HG02852 (cell line): ENCODE measurements at regions not wholly inside any gene's neighbourhood (a gene's known extent, or its start where the extent isn't known, plus 50 kb on each side); places are given as distances from the start of the nearest gene placed in this dataset.
"Not testable (repeated sequence)": the region's sequence is repeated elsewhere in the genome, so short reads cannot be mapped to it uniquely, and the experiment has no call there.

Source experiments
- ATAC-seq: cut with Tn5 transposase; IDR thresholded peaks from one replicate; pipeline ENCODE4 v1.9.1; 2021; ENCODE audit warnings: mild to moderate bottlenecking, moderate library complexity; ENCODE audit not compliant: unreplicated experiment

DNA sequence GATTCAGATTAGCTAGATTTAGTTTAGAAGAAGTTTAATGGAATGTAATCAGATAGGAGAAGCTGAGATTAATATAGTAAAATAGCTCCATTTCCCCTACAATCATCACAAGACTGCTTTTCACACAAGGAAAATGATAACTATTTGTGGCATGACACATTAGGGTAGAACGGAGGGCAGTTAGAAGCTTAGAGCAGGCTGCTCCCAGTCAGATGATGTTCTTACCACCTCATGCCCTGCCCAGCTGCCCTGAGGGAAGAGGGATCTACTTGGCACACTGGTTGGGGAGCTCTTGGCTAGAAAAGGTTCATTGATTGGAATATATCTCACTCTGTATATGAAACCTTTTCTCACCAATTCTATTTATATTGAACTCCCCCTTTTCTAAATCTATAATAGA is 180.7 kb upstream of the IL15 start:
- ATAC-seq = no peak

DNA sequence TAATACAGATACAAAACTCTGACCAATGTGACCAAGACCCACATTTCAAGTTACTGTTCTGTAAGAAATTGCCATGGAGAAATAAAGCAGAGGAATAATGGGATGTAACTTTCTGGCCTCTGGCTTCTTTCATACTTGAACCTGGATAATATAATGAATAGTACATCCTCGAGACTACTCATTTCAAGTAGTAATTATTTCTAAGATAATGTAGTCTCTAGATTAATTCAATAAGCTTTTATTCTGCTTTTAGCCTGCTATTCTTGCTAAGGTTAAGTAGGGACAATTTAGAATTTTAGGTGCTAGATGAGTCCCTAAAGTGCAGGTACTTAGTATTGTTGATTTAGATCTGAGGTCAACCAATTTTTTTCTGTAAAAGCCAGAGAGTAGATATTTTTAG is 178.7 kb upstream of the IL15 start:
- no peak for ATAC-seq

DNA sequence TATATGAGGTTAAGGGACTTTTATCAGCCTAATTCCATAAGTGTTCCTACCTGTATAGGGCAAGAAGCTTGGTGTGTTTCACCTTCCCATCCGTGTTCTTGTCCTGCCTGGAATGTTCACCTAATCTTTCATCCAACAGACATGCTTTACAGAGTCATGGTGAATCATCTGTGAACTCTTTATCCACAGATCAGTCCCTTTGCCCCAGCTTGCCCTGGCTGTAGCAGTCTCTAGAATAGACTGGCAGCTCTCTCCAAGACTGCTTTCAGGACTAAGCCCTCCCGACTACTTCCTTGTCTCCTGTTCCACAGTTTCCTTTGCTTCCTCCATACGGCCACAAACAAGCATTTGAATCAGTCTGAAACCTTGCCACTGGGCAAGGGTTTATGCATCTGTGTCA is 177.9 kb upstream of the IL15 start:
- ATAC-seq = no peak

DNA sequence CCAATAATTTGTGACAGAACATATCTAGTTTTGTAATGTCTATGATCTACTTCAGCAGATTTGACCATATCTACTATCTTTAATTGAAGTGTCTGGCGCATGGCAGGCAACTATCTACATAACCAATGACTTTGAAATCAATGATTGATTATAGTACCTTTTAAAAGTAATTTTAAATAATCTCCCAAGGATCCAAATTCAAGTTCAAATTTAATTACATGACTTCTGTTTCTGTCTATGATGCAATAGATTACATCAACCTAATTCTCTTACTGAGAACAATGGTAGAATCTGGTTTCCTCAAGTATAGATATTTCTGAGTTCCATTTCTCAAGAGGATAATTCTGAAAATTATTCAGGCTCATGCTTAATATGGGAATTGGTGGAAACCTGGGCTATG is 177.4 kb upstream of the IL15 start:
- no peak for ATAC-seq

DNA sequence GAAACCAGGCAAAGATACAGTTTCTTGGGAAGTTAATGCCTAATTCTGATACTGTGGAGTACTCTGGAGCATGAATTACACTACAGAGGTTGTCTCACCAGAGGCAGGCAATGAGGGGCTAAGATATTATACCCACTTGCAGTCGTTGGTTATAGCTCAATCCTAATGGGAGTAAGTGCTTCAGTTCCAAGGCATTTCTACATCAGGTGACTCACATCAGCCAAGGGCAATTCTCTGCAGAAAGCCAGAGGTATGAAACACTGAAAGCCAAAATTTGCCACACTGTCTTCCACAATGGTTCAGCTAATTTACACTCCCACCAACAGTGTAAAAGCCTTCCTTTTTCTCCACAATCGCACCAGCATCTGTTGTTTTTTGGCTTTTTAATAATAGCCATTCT is 174.0 kb upstream of the IL15 start:
- no peak for ATAC-seq

DNA sequence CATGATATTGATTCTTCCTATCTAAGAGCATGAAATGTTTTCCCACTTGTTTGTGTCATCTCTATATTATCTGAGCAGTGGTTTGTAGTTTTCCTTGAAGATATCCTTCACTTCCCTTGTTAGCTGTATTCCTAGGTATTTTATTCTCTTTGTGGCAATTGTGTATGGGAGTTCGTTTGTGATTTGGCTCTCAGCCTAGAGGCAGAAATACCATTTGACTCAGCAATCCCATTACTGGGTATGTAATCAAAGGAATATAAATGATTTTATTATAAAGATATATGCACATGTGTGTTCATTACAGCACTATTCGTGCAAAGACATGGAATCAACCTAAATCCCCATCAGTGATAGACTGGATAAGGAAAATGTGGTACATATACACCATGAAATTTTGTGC is 172.7 kb upstream of the IL15 start:
- no peak for ATAC-seq

DNA sequence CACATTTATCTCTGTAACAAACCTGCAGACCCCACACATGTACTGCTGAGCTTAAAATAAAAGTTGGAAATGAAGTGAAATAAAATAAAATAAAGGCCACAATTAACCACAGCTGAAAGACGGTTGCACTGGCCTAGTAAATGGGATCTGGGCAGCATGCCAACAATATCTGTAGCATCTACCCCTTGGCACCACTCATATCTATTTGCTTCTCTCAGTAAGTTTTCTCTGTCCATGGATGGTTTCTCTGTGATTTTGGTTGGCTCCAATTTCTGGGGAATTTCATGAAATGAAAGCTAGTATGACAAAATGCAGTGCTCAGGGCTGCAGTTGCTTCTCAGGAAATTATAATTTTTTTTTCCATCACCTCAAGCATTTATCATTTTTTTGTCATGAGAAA is 172.0 kb upstream of the IL15 start:
- no peak for ATAC-seq

DNA sequence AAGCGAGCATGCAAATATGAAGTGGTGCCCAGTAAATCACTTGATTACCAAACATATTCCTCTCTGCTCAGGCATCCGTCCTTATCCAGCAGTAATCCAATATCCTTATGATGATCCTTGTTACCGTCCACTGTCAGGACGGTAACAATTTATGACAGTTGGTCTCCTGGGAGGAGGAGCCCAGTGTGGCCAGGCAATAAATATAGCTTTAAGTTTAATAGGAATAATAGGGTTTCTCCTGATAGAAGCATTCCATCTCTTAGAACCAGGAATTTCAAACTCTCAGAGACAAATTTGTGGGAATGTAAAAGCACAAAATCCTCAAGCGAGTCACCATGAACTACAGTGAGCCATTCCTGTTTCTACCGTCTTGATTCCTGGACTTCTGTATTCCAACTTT is 171.2 kb upstream of the IL15 start:
- ATAC-seq = no peak

DNA sequence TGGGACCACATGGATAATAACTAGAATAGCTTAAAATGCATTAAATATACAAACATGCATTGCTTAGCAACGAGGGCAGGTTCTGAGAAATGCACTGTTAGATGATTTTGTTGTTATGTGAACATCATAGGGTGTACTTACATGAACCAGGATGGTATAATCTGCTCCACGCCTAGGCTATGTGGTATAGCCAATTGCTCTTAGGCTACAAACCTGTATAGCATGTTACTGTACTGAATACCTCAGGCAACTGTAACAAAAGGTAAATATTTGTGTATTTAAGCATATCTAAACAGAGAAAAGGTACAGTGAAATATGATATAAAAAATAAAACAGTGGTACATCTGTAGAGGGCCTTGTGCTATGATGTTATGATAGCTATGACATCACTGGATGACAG is 169.2 kb upstream of the IL15 start:
- no peak for ATAC-seq

DNA sequence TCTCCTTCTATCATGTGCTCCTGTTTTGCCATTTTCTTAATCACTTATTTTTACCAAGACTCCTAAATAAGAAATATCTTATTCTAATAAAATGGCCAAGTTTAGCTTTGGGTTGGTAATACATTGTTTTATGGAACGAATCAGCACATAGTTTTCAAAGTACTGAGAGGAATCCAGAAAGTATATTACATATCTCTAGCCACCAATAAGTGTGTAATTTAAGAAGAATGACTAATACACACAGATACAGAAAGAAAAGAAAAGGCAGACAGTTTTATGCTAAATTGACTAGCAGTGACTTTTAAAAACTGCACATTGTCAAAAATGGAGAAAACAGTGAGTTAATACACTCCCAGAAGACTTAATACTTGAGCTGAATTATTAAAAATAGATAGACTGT is 167.0 kb upstream of the IL15 start:
- ATAC-seq = no peak

DNA sequence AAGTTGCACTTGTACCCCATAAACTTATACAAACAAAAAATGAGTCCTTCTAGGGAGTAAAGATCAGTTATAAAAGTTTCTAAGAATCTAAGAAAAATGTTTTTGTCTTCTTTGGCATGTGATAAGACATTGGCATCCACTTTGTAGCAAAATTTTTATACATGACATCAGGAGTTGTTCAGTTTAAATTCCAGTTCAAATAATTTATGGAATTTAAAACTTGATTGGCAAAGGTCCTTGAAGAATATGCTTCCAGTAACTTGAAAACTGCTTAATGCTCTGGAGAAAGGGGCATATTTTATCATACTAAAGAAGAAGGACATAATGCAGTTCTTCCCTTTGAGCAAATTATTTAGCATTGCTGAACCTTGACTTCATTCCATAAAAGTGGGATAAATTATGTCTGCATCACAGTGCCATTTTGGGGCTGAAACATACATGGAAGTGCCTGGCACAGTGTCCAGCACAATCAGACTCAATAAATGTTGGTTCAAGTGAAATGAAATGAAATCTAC is 163.3 kb upstream of the IL15 start:
- ATAC-seq = no peak

DNA sequence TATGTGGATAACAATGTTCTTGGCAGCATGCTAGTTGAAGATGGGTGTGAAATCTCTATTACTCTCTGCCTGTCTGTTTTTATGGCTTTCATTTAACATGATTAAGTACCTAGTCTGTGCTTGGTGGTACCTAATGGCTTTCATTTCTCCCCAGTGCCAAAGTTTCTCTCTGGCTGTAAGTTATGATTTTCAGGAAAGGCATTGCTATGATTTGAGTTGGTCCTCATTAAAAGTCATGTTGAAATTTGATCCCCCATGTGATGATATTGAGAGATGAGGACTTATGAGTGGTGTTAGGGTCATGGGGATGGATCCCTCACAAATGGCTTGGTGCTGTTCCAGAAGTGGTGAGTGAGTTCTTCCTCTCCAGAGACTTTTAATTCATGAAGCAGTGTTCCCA is 162.4 kb upstream of the IL15 start:
- ATAC-seq = no peak

DNA sequence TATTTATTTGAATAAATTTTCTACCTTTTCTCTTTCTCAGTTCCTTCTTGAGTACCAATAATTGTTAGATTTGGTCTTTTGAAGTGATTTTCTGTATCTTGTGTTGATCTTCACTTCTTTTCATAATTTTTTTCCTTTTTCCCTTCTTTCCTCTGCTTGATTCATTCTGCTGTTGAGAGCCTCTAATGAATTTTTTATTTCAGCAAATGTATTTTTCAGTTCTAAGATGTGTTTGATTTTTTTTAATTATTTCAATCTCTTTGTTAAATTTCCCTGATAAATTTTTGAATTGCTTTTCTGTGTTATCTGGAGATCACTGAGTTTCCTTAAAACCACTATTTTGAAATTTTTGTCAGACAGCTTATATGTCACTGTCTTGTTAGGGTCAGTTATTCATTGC is 155.4 kb upstream of the IL15 start:
- ATAC-seq = no peak

DNA sequence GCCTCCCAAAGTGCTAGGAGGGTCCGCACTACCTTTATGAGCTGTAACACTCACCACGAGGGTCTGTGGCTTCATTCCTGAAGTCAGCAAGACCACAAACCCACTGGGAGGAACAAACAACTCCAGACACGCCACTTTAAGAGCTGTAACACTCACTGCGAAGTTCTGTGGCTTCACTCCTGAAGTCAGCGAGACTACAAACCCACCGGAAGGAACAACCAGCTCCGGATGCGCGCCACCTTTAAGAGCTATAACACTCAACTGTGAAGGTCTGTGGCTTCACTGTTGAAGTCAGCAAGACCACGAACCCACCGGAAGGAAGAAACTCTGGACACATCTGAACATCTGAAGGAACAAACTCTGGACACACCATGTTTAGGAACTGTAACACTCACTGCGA is 152.1 kb upstream of the IL15 start:
- not testable (repeated sequence) for ATAC-seq

DNA sequence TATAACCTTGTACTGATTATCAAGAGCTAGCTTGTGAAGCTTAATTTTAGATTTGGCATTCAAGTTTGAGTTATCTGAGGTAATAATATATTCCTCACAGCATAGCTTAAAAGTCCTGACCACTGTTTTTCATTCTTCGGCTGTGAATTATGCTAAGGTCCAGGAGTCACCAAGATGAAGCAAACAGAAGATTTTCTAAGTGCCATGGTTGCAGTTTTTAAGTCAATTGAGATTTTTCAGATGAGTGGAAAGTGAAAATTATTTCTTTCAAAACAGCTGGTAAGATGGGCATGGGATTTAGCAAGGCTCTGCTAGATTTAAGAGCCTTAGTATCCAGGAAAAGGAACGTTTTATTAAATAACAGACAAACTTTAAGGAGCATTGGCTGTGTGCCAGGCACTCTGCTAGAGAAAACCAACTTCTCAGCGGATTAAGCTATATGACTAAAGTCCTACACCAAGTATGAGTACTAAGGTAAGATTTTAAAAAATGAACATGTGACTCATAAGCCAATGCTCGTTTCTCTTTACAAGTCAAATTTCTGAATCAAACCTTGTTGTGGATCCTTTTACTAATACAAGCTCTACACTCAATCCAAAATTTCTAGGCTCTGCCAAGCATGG is 149.9 kb upstream of the IL15 start:
- no peak for ATAC-seq

DNA sequence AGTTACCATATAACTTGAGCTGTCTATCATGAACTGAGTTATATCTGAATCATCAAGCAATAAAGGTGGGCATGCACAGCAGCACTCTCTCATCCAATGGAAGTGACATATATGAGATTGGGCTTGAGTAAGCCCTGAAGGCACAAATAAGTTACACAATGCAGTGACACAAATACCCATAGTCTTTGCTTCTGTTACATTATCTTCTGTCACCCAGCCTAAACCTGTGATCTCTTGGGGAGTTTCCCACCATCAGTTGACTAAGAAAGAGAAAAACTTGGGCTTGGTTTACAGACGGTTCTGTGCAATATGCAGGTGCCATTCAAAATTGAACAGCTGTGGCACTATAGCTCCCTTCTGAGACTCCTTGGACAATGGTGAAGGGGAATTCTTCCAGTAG is 138.8 kb upstream of the IL15 start:
- ATAC-seq = peak; percentile 97

DNA sequence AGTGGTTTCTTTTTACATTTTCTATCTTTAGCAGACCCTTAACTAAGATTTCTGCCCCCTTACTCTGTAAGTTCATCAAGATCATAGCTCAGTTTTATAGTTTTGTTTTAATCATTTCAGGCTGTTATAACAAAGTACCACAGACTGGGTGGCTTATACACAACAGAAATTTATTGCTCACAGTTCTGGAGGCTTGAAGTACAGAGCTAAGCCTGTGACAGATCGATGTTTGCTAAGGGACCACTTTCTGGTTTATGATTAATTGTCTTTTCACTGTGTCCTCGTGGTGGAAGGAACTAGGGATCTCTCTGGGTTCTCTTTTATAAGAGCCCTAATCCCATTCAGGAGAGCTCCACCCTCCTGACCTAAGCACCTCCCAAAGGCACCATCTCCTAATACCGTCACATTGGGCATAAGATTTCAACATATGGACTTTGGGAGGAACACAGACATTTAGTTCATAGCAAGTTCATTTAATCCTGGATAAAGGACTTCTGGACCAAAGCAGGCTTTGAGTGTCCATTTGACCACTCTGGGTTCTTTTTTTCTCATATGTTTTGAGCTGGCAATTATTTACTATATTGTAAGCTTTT is 137.0 kb upstream of the IL15 start:
- no peak for ATAC-seq

DNA sequence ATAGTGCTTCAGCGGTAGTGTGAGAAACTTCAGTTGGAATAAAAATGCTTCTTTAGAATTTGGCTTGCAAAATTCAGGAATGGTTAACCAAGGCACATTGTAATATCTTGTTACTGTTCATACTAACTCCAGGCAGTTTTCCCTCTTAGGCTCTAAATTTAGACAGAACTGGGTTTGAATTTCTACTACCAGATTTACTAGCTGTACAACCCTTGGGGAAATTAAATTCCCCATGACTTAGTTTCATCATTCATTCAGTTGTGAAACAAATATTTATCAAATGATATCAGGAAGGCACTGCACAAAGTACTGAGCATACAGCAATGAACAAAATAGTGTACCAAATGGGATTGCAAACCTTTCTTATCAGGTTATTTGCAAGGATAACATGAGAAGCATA is 135.0 kb upstream of the IL15 start:
- ATAC-seq = no peak

DNA sequence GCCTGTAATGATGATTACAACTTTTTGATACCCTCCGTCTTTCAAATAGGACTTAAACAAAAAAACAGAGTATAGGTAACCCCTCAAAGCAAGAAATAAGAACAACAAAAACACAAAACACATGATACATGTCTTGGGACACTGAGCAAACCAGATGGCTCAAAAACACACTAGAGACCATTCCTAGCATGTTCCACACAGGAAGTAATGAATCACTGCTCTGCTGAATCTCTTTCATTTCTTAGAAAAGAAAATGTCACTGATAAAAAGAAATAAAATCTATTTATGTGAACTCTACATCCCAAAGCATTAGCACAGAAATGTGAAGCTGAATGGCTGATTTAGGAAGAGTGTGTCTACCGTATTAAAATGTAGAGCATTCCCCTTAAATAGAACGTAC is 134.5 kb upstream of the IL15 start:
- no peak for ATAC-seq

DNA sequence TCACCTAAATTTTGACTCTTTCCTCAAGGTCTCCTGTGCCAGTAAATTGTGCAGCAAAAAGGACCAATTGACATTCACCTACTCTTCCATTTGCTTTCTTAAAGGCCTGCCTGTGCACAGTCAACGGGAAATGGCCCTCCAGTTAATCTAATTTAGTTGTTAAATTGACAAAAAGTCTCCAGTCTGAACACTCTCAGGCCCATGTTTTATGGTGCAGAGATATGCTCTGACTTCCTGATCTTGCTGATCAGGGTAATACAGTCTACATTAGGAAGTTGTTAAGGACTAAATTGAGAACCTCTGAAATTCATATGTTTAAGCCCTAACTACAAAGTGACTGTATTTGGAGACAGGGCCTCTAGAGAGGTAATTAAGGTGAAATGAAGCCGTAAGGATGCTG is 133.6 kb upstream of the IL15 start:
- no peak for ATAC-seq

DNA sequence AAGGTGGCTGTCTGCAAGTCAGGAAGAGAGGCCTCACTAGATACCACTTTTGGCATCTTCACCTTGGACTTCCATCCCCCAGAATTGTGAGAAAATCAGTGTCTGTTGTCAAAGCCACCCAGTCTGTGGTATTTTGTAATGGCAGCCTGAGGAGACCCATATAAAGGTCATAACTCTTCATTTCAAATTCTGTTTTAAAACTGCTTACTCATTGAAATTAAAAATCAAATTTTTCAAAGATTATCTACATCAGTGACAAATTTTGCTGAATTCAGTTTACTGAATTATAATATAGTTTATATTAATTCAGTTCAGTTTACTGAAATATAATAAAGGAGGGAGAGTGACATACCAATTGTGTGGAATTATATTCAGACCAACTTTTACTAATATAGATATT is 133.1 kb upstream of the IL15 start:
- no peak for ATAC-seq

DNA sequence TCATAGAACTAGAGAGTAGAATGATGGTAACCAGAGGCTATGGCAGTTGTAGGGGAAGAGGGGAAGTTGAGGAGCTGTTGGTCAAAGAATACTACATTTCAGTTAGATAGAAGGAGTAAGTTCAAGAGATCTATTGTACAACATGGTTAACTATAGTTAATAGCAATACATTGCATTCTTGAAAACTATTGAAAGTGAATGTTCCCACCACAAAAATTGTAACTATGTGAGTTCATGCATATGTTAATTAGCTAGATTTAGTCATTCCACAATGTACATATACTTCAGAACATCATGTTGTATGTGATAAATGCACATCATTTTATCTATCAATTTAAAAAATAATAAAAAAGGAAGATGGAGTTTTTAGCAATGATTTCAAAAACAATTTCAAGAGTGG is 125.3 kb upstream of the IL15 start:
- no peak for ATAC-seq

DNA sequence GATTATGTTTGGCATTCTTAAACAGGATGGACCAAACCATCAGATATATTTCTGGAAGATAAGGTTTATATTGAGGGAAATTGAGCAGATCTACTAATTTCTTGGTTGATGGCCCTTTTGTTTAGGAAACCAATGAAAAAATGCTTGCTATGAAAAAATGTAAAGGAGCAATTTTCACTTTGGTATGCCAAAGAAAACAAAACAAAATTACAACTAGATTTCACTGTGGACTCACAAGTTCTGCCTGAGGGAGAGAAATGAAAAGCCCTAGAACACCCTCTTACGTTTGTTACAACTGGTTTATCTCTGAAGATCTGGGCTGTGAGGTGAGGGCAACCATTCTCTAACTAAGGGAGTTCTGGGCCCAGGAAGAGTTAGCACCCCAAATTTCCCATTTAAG is 122.5 kb upstream of the IL15 start:
- ATAC-seq = no peak
